ENCODE measurements at regions not wholly inside any gene's neighbourhood (a gene's known extent, or its start where the extent isn't known, plus 50 kb on each side); places are given as distances from the start of the nearest gene placed in this dataset.

- TF ChIP-seq, protein P1, sequence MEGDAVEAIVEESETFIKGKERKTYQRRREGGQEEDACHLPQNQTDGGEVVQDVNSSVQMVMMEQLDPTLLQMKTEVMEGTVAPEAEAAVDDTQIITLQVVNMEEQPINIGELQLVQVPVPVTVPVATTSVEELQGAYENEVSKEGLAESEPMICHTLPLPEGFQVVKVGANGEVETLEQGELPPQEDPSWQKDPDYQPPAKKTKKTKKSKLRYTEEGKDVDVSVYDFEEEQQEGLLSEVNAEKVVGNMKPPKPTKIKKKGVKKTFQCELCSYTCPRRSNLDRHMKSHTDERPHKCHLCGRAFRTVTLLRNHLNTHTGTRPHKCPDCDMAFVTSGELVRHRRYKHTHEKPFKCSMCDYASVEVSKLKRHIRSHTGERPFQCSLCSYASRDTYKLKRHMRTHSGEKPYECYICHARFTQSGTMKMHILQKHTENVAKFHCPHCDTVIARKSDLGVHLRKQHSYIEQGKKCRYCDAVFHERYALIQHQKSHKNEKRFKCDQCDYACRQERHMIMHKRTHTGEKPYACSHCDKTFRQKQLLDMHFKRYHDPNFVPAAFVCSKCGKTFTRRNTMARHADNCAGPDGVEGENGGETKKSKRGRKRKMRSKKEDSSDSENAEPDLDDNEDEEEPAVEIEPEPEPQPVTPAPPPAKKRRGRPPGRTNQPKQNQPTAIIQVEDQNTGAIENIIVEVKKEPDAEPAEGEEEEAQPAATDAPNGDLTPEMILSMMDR (IDR thresholded peaks at IDR 0.05): no peak
- no peak for TF ChIP-seq POLR2A (IDR thresholded peaks at IDR 0.05)
Observed at GRCh38 chr3:127412578-127413317, 124.9 kb upstream of the PRR20G start.

Measured in esophagus squamous epithelium (tissue), 4 donors.